Activated effector memory CD4-positive, alpha-beta T cell treated with Interleukin-2 at 50 U/mL for 16 hours (primary cell): ENCODE measurements at regions not wholly inside any gene's neighbourhood (a gene's known extent, or its start where the extent isn't known, plus 50 kb on each side); places are given as distances from the start of the nearest gene placed in this dataset.

ENCODE experiments used
- DNase-seq: peaks from one replicate; pipeline ENCODE4 v3.0.0-alpha.2; 2020

GRCh38 chrX:13144927-13145655, 100.7 kb upstream of the FAM9C start:
- DNase-seq, result no peak

GRCh38 chrX:13142891-13143290, 98.5 kb upstream of the FAM9C start:
- no peak for DNase-seq

- DNase-seq, result no peak
Observed at GRCh38 chrX:13140007-13140406, 95.6 kb upstream of the FAM9C start.

- DNase-seq, result peak; percentile 2
Observed at GRCh38 chrX:13131396-13132137, 87.1 kb upstream of the FAM9C start.

GRCh38 chrX:13130816-13131215, 86.4 kb upstream of the FAM9C start:
- DNase-seq, result no peak

- no peak for DNase-seq
Observed at GRCh38 chrX:13128104-13128503, 83.7 kb upstream of the FAM9C start.

- DNase-seq, result no peak
Observed at GRCh38 chrX:13126775-13127174, 82.4 kb upstream of the FAM9C start.

- DNase-seq, result no peak
Observed at GRCh38 chrX:13125188-13125587, 80.8 kb upstream of the FAM9C start.

GRCh38 chrX:13123857-13124345, 79.5 kb upstream of the FAM9C start:
- no peak for DNase-seq

- no peak for DNase-seq
Observed at GRCh38 chrX:13123247-13123856, 78.9 kb upstream of the FAM9C start.

- DNase-seq, result no peak
Observed at GRCh38 chrX:13121020-13121555, 76.7 kb upstream of the FAM9C start.

- no peak for DNase-seq
Observed at GRCh38 chrX:13120017-13120416, 75.6 kb upstream of the FAM9C start.

GRCh38 chrX:13119386-13119785, 75.0 kb upstream of the FAM9C start:
- DNase-seq, result no peak

GRCh38 chrX:13115146-13115855, 70.9 kb upstream of the FAM9C start:
- DNase-seq, result no peak

GRCh38 chrX:13112499-13112898, 68.1 kb upstream of the FAM9C start:
- no peak for DNase-seq

GRCh38 chrX:13110433-13111324, 66.3 kb upstream of the FAM9C start:
- DNase-seq, result no peak

- DNase-seq, result no peak
Observed at GRCh38 chrX:13109817-13110216, 65.4 kb upstream of the FAM9C start.

GRCh38 chrX:13103914-13104274, 59.5 kb upstream of the FAM9C start:
- no peak for DNase-seq

- DNase-seq, result no peak
Observed at GRCh38 chrX:13103188-13103913, 58.9 kb upstream of the FAM9C start.

- DNase-seq, result no peak
Observed at GRCh38 chrX:13102636-13103035, 58.2 kb upstream of the FAM9C start.

GRCh38 chrX:13101441-13102139, 57.2 kb upstream of the FAM9C start:
- no peak for DNase-seq
